ENCODE measurements at regions not wholly inside any gene's neighbourhood (a gene's known extent, or its start where the extent isn't known, plus 50 kb on each side); places are given as distances from the start of the nearest gene placed in this dataset.

- H3K9me3 Mint-ChIP-seq: no peaks in the 10 kb centered on the region
- DNase-seq (ENCODE audit: low spot score) (no peak), ATAC-seq (no peak)
- TF ChIP-seq ATF2 (CRISPR knock-in tag; IDR thresholded peaks at IDR 0.05; ENCODE audit: borderline replicate concordance, low read depth) (no peak), USF2 (CRISPR knock-in tag; IDR thresholded peaks at IDR 0.05) (no peak), RORB (CRISPR knock-in tag; IDR thresholded peaks at IDR 0.05) (no peak), ZNF263 (CRISPR knock-in tag; IDR thresholded peaks at IDR 0.05; ENCODE audit: low read depth) (no peak), PRDM15 (CRISPR knock-in tag; IDR thresholded peaks at IDR 0.05) (no peak), ZNF671 (CRISPR knock-in tag; IDR thresholded peaks at IDR 0.05) (no peak), USF1 (CRISPR knock-in tag; IDR thresholded peaks at IDR 0.05) (no peak), NFATC4 (CRISPR knock-in tag; IDR thresholded peaks at IDR 0.05) (no peak), MAX (CRISPR knock-in tag; IDR thresholded peaks at IDR 0.05) (no peak), PREB (CRISPR knock-in tag; IDR thresholded peaks at IDR 0.05; ENCODE audit: borderline replicate concordance) (no peak), ZBTB21 (CRISPR knock-in tag; IDR thresholded peaks at IDR 0.05; ENCODE audit: borderline replicate concordance) (no peak), FOXP4 (CRISPR knock-in tag; IDR thresholded peaks at IDR 0.05) (no peak), ATF1 (CRISPR knock-in tag; IDR thresholded peaks at IDR 0.05) (no peak), ESRRA (CRISPR knock-in tag; IDR thresholded peaks at IDR 0.05; ENCODE audit: borderline replicate concordance) (no peak), GABPB1 (CRISPR knock-in tag; IDR thresholded peaks at IDR 0.05) (no peak), CDX4 (CRISPR knock-in tag; IDR thresholded peaks at IDR 0.05; ENCODE audit: borderline replicate concordance) (no peak), E2F1 (CRISPR knock-in tag; IDR thresholded peaks at IDR 0.05) (no peak), KAT7 (CRISPR knock-in tag; IDR thresholded peaks at IDR 0.05; ENCODE audit: borderline replicate concordance) (no peak)
- no peaks in the 10 kb centered on the region for H3K27me3 Mint-ChIP-seq (ENCODE audit: low read depth)
- H3K36me3 Mint-ChIP-seq: no peaks in the 10 kb centered on the region
- H3K27ac Mint-ChIP-seq: no peak overlapping the region
- ChIA-PET POLR2A (no interaction called here), CTCF (no interaction called here)
- no peak overlapping the region for H3K4me3 Mint-ChIP-seq
- H3K4me1 Mint-ChIP-seq: no peaks in the 10 kb centered on the region
These were observed 456.4 kb downstream of the TNS3 start for GRCh38 chr7:47125529-47125928.
